ENCODE measurements at regions not wholly inside any gene's neighbourhood (a gene's known extent, or its start where the extent isn't known, plus 50 kb on each side); places are given as distances from the start of the nearest gene placed in this dataset.

DNA sequence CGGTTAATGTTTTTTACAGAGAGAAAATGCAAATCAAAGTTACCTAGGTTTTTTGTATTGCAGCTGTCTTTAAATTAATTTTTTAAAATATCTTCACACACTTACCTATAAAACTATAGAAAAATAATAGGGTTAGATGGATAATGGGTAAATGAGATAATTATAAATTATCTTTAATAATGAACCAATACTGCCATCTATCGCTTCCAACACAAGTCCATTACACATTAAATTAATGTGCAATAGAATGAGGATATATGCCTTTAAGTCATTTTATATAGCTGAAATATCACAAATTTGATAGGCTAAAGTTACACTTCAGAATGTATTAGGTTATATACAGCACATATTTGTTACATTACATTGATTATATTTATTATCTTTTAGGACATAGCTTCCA is 2212.8 kb downstream of the MRPL39 start:
- no peaks in the 10 kb centered on the region for H3K27me3 ChIP-seq (ENCODE audit: insufficient read depth, low read length, poor library complexity, severe bottlenecking)
- no peaks in the 10 kb centered on the region for H3K9me2 ChIP-seq (replicated peaks; ENCODE audit: low read depth, low read length)
- H3K9me3 ChIP-seq (ENCODE audit: insufficient read depth, low read depth, low read length): no peaks in the 10 kb centered on the region
- H3K4me2 ChIP-seq (ENCODE audit: low read depth, low read length, poor library complexity, severe bottlenecking): no peak overlapping the region
- no peak overlapping the region for H3K9ac ChIP-seq (ENCODE audit: low read depth, low read length, poor library complexity, severe bottlenecking)
- H2AFZ ChIP-seq (ENCODE audit: low read length): no peak overlapping the region
- no peaks in the 10 kb centered on the region for H3K79me2 ChIP-seq (ENCODE audit: insufficient read depth, low read length)
- H3K4me1 ChIP-seq (ENCODE audit: insufficient read depth, low read length, poor library complexity, severe bottlenecking): no peaks in the 10 kb centered on the region
- H3F3A ChIP-seq (ENCODE audit: low read depth): no peaks in the 10 kb centered on the region
- TF ChIP-seq, protein P1, sequence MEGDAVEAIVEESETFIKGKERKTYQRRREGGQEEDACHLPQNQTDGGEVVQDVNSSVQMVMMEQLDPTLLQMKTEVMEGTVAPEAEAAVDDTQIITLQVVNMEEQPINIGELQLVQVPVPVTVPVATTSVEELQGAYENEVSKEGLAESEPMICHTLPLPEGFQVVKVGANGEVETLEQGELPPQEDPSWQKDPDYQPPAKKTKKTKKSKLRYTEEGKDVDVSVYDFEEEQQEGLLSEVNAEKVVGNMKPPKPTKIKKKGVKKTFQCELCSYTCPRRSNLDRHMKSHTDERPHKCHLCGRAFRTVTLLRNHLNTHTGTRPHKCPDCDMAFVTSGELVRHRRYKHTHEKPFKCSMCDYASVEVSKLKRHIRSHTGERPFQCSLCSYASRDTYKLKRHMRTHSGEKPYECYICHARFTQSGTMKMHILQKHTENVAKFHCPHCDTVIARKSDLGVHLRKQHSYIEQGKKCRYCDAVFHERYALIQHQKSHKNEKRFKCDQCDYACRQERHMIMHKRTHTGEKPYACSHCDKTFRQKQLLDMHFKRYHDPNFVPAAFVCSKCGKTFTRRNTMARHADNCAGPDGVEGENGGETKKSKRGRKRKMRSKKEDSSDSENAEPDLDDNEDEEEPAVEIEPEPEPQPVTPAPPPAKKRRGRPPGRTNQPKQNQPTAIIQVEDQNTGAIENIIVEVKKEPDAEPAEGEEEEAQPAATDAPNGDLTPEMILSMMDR (conservative IDR thresholded peaks at IDR 0.05; ENCODE audit: low read length): no peak
- no peak for TF ChIP-seq EZH2phosphoT487 (IDR thresholded peaks at IDR 0.05; ENCODE audit: borderline replicate concordance)
- no peaks in the 10 kb centered on the region for H3K36me3 ChIP-seq (ENCODE audit: insufficient read depth, low read length)
- H4K20me1 ChIP-seq (ENCODE audit: insufficient read depth, low read length, poor library complexity, severe bottlenecking): no peaks in the 10 kb centered on the region
- no peak overlapping the region for H3K4me3 ChIP-seq (ENCODE audit: low read length, poor library complexity, severe bottlenecking)

DNA sequence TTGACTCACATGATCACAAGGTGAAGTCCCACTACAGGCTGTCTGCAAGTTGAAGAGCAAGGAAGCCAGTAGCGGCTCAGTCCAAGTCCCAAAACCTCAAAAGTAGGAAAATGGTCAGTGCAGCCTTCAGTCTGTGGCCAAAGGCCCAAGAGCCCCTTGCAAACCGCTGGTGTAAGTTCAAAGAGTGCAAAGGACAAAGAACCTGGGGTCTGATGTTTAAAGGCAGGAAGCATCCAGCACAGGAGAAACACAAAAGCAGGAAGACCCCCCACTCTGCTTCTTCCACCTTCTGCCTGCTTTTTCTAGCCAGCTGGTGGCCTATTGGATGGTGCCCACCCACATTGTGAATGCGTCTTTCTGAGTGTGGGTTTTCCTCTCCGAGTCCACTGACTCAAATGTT is 2222.6 kb downstream of the MRPL39 start:
- Histone ChIP-seq H3K9ac (ENCODE audit: low read depth, low read length, poor library complexity, severe bottlenecking) (no peak overlapping the region), H3K4me3 (ENCODE audit: low read length, poor library complexity, severe bottlenecking) (no peak overlapping the region), H3K9me3 (ENCODE audit: insufficient read depth, low read depth, low read length) (no peaks in the 10 kb centered on the region), H2AFZ (ENCODE audit: low read length) (no peak overlapping the region), H3K27me3 (ENCODE audit: insufficient read depth, low read length, poor library complexity, severe bottlenecking) (no peaks in the 10 kb centered on the region), H3K4me2 (ENCODE audit: low read depth, low read length, poor library complexity, severe bottlenecking) (no peak overlapping the region), H4K20me1 (ENCODE audit: insufficient read depth, low read length, poor library complexity, severe bottlenecking) (no peaks in the 10 kb centered on the region), H3K9me2 (replicated peaks; ENCODE audit: low read depth, low read length) (no peaks in the 10 kb centered on the region), H3K4me1 (ENCODE audit: insufficient read depth, low read length, poor library complexity, severe bottlenecking) (no peaks in the 10 kb centered on the region), H3K79me2 (ENCODE audit: insufficient read depth, low read length) (no peaks in the 10 kb centered on the region), H3K36me3 (ENCODE audit: insufficient read depth, low read length) (no peaks in the 10 kb centered on the region), H3F3A (ENCODE audit: low read depth) (no peaks in the 10 kb centered on the region)
- TF ChIP-seq EZH2phosphoT487 (IDR thresholded peaks at IDR 0.05; ENCODE audit: borderline replicate concordance): no peak
- TF ChIP-seq, protein P1 (conservative IDR thresholded peaks at IDR 0.05; ENCODE audit: low read length): no peak

DNA sequence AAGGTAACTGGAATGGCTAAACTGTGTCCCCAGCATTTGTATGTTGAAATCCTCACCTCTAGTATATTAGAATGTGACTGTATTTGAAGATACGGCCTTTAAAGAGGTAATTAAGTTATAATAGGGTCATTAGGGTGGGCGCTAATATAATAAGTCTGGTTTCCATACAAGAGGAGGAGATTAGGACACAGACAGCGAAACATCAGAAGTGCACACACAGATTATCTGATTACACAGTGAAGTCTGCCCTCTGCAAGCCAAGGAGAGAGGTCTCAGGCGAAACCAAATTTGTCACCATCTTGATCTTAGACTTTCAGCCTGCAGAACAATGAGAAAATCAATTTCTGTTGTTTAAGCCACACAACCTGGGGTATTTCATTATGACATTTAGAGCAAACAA is 2233.1 kb downstream of the MRPL39 start:
- H3F3A ChIP-seq (ENCODE audit: low read depth): no peaks in the 10 kb centered on the region
- H3K4me1 ChIP-seq (ENCODE audit: insufficient read depth, low read length, poor library complexity, severe bottlenecking): no peaks in the 10 kb centered on the region
- no peak overlapping the region for H3K4me3 ChIP-seq (ENCODE audit: low read length, poor library complexity, severe bottlenecking)
- H3K79me2 ChIP-seq (ENCODE audit: insufficient read depth, low read length): no peaks in the 10 kb centered on the region
- no peaks in the 10 kb centered on the region for H3K9me2 ChIP-seq (replicated peaks; ENCODE audit: low read depth, low read length)
- no peak overlapping the region for H2AFZ ChIP-seq (ENCODE audit: low read length)
- H3K9ac ChIP-seq (ENCODE audit: low read depth, low read length, poor library complexity, severe bottlenecking): no peak overlapping the region
- H4K20me1 ChIP-seq (ENCODE audit: insufficient read depth, low read length, poor library complexity, severe bottlenecking): no peaks in the 10 kb centered on the region
- H3K9me3 ChIP-seq (ENCODE audit: insufficient read depth, low read depth, low read length): no peaks in the 10 kb centered on the region
- H3K36me3 ChIP-seq (ENCODE audit: insufficient read depth, low read length): no peaks in the 10 kb centered on the region
- no peaks in the 10 kb centered on the region for H3K27me3 ChIP-seq (ENCODE audit: insufficient read depth, low read length, poor library complexity, severe bottlenecking)
- TF ChIP-seq, protein P1 (conservative IDR thresholded peaks at IDR 0.05; ENCODE audit: low read length): no peak
- no peak for TF ChIP-seq EZH2phosphoT487 (IDR thresholded peaks at IDR 0.05; ENCODE audit: borderline replicate concordance)
- no peak overlapping the region for H3K4me2 ChIP-seq (ENCODE audit: low read depth, low read length, poor library complexity, severe bottlenecking)

Measured in Loucy (cell line).